GM12878 (cell line): ENCODE measurements at regions not wholly inside any gene's neighbourhood (a gene's known extent, or its start where the extent isn't known, plus 50 kb on each side); places are given as distances from the start of the nearest gene placed in this dataset.

Experiments used
- CEBPB ChIP-seq, 2 experiments: fragments of 150-350 bp in 1 of 2; IDR thresholded peaks; 2 replicates each; pipeline ENCODE4 v1.6.1; 2012 to 2014; ENCODE audit warnings: low read depth in 2 of 2, low read length in 2 of 2, borderline replicate concordance in 1 of 2, inconsistent platforms in 1 of 2
- NBN ChIP-seq: fragments of 450-650 bp; IDR thresholded peaks from 2 replicates; pipeline ENCODE4 v1.6.1; 2016
- NFIC ChIP-seq: IDR thresholded peaks from 2 replicates; pipeline ENCODE4 v1.6.1; 2012; ENCODE audit warnings: low read depth, mild to moderate bottlenecking, inconsistent platforms, low read length, moderate library complexity
- SP1 ChIP-seq: IDR thresholded peaks from one replicate; pipeline ENCODE4 v1.6.1; 2011; ENCODE audit warnings: low read depth, low read length
- TF ChIP-seq, protein P1 (sequence below), 3 experiments: IDR thresholded peaks in 2 of 3; conservative IDR thresholded peaks in 1 of 3; 2 replicates each; pipeline ENCODE4 v1.5.1; 2011; ENCODE audit warnings: low read depth in 3 of 3, low read length in 3 of 3, mild to moderate bottlenecking in 3 of 3, control low read depth in 2 of 3, moderate library complexity in 2 of 3, inconsistent platforms in 1 of 3, mixed read lengths in 1 of 3; ENCODE audit not compliant: control insufficient read depth in 2 of 3, insufficient read depth in 1 of 3; ENCODE audit errors: extremely low read depth in 1 of 3

DNA sequence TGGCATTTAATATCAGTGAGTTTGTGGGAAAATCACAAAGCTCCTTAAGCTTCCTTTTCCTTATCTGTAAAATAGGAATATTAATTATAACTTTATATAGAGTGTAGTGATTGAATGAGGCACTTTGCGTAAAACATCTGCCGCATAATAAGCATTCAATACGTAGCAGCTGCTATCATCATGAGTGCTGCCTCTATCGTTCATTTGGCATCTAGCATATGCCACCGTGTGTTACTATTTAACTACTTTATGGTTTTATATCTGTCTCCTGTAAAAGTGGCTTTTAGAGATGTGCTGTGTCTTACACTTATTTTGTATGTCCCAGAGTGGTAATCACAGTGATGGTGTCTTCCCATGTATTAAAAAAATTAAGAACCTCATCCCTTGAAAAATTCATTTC is 729.6 kb downstream of the SORCS3 start:
- TF ChIP-seq CEBPB (IDR thresholded peaks at IDR 0.05; ENCODE audit: borderline replicate concordance in 1 of 2, low read depth in 2 of 2, low read length in 2 of 2) (no peak), SP1 (no peak), NFIC (no peak), NBN (no peak)
- TF ChIP-seq, protein P1, sequence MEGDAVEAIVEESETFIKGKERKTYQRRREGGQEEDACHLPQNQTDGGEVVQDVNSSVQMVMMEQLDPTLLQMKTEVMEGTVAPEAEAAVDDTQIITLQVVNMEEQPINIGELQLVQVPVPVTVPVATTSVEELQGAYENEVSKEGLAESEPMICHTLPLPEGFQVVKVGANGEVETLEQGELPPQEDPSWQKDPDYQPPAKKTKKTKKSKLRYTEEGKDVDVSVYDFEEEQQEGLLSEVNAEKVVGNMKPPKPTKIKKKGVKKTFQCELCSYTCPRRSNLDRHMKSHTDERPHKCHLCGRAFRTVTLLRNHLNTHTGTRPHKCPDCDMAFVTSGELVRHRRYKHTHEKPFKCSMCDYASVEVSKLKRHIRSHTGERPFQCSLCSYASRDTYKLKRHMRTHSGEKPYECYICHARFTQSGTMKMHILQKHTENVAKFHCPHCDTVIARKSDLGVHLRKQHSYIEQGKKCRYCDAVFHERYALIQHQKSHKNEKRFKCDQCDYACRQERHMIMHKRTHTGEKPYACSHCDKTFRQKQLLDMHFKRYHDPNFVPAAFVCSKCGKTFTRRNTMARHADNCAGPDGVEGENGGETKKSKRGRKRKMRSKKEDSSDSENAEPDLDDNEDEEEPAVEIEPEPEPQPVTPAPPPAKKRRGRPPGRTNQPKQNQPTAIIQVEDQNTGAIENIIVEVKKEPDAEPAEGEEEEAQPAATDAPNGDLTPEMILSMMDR (IDR thresholded peaks at IDR 0.05 in 2 of 3, conservative IDR thresholded peaks at IDR 0.05 in 1 of 3; ENCODE audit: control insufficient read depth in 2 of 3, extremely low read depth in 1 of 3, insufficient read depth in 1 of 3, low read depth in 3 of 3, low read length in 3 of 3) = no peak
